Small intestine (tissue), 7 donors: ENCODE measurements at regions not wholly inside any gene's neighbourhood (a gene's known extent, or its start where the extent isn't known, plus 50 kb on each side); places are given as distances from the start of the nearest gene placed in this dataset.

Source experiments
- DNase-seq, 2 donors: peaks; one replicate each; pipeline versions ENCODE4 v3.0.0 to v3.0.0-alpha.2; 2013
- FAIRE-seq: peaks from 2 replicates; lab custom pipeline; 2012; peaks lifted over from hg19 to GRCh38; lab: Jason Lieb, UNC
- H3K27ac ChIP-seq, 3 donors: one replicate each; pipeline ENCODE4 v1.5.1; 2013; ENCODE audit warnings: low read length in 2 of 3, mild to moderate bottlenecking in 2 of 3, control low read depth in 1 of 3, inconsistent platforms in 1 of 3, low read depth in 1 of 3, moderate library complexity in 1 of 3
- H3K27me3 ChIP-seq, 3 donors: one replicate each; pipeline ENCODE4 v1.6.1; 2013; ENCODE audit warnings: low read length in 3 of 3, inconsistent platforms in 1 of 3; ENCODE audit not compliant: control insufficient read depth in 3 of 3, insufficient read depth in 3 of 3
- H3K36me3 ChIP-seq, 3 donors: one replicate each; pipeline ENCODE4 v1.6.1; 2013; ENCODE audit warnings: low read length in 3 of 3, inconsistent platforms in 1 of 3, low read depth in 1 of 3, mild to moderate bottlenecking in 1 of 3, moderate library complexity in 1 of 3; ENCODE audit not compliant: control insufficient read depth in 3 of 3, insufficient read depth in 2 of 3
- H3K4me1 ChIP-seq, 3 donors: one replicate each; pipeline ENCODE4 v1.6.1; 2013; ENCODE audit warnings: low read length in 2 of 3, inconsistent platforms in 1 of 3, low read depth in 1 of 3, mild to moderate bottlenecking in 1 of 3, moderate library complexity in 1 of 3; ENCODE audit not compliant: control insufficient read depth in 3 of 3, insufficient read depth in 2 of 3
- H3K4me3 ChIP-seq, 3 donors: one replicate each; pipeline ENCODE4 v1.5.1; 2013; ENCODE audit warnings: low read length in 3 of 3, control low read depth in 1 of 3, inconsistent platforms in 1 of 3, low read depth in 1 of 3, mild to moderate bottlenecking in 1 of 3, moderate library complexity in 1 of 3
- H3K9me3 ChIP-seq, 2 donors: one replicate each; pipeline ENCODE4 v1.6.1; 2013; ENCODE audit warnings: low read depth in 1 of 2, low read length in 1 of 2; ENCODE audit not compliant: control insufficient read depth in 2 of 2, insufficient read depth in 1 of 2
- WGBS, 3 donors: extraction: QIAGEN DNeasy Blood & Tissue Kit; methylation state at CpG; one replicate each; pipeline ENCODE4 v1.1.7; 2013; 5-methylcytosine and 5-hydroxymethylcytosine counted together
- donor health status: healthy with polysubstance abuse.
- donor health status: control.
- donor health status: control.
- donor health status: Bipolar disorder and iron deficiency.
- donor health status: healthy.

- H3K27me3 ChIP-seq = peaks cover 0 to 3% (median 0%) of the 10 kb centered on the region in 3 donors
- H3K36me3 ChIP-seq = no peaks in the 10 kb centered on the region
- no peaks in the 10 kb centered on the region for H3K4me1 ChIP-seq
- 39 to 58% (median 49%) methylated on average over 2 of the region's 2 CpGs for WGBS, 3 donors
- no peak overlapping the region for H3K27ac ChIP-seq
- no peak overlapping the region for H3K4me3 ChIP-seq
- no peaks in the 10 kb centered on the region for H3K9me3 ChIP-seq
- FAIRE-seq (no peak), DNase-seq (no peak)
Measured at GRCh38 chr20:22305381-22305780, 279.0 kb downstream of the FOXA2 start.

DNA sequence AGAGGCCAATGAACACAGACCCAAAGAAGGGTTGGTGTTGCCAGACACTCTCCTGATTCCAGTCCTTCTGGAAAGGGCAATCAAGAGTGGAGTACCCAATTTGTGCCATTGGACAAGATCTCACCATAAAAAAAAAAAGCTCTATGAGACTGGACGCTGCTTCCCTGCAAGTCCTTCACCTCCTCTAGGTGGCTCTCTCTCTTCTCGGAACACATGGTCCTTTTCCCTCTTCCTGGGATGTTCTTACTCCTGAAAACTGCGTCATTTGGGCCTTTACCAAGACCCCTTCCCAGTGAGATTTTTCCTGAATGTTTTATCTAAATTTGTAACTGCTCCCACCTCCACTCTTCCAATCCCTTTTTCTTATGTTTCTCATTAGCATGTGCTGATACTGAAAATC is 280.8 kb downstream of the FOXA2 start:
- H3K4me3 ChIP-seq = no peak overlapping the region
- WGBS, 3 donors = 32 to 52% (median 34%) methylated on average over 3 of the region's 3 CpGs
- peaks cover 0 to 3% (median 0%) of the 10 kb centered on the region in 3 donors for H3K27me3 ChIP-seq
- H3K27ac ChIP-seq = no peak overlapping the region
- H3K4me1 ChIP-seq = no peaks in the 10 kb centered on the region
- H3K9me3 ChIP-seq = no peaks in the 10 kb centered on the region
- no peak for DNase-seq
- no peak for FAIRE-seq
- H3K36me3 ChIP-seq = no peaks in the 10 kb centered on the region

DNA sequence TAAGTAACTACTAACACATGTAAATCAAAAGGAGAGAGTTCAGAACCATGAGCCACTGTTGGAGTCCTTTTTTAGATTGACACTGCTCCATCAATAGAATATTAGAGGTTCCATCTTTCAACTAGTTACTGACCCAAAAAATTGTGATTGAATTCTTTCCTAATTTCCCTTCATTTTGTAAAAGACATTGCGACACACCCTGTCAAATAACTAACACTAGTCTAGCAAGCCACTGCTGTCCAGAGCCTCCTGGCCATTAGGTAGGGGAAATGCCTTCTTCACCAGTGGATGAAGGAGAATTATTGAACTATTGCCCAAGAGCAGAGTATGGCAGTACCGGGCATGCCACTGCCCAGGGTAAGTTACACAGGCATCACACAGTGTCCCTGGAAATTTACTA is 282.3 kb downstream of the FOXA2 start:
- FAIRE-seq = no peak
- WGBS, 3 donors = 87 to 95% (median 90%) methylated on average over 2 of the region's 2 CpGs
- DNase-seq = no peak
- Histone ChIP-seq H3K4me3 (no peak overlapping the region), H3K36me3 (no peaks in the 10 kb centered on the region), H3K27ac (no peak overlapping the region), H3K9me3 (no peaks in the 10 kb centered on the region), H3K27me3 (peaks cover 0 to 3% (median 0%) of the 10 kb centered on the region in 3 donors), H3K4me1 (no peaks in the 10 kb centered on the region)

- Histone ChIP-seq H3K4me3 (no peak overlapping the region), H3K27ac (no peak overlapping the region), H3K9me3 (no peaks in the 10 kb centered on the region), H3K36me3 (no peaks in the 10 kb centered on the region), H3K4me1 (no peaks in the 10 kb centered on the region), H3K27me3 (no peaks in the 10 kb centered on the region)
- 43 to 68% (median 63%) methylated on average over 4 of the region's 4 CpGs for WGBS, 3 donors
- FAIRE-seq (no peak), DNase-seq (no peak)
Measured at GRCh38 chr20:22293886-22294285, 290.5 kb downstream of the FOXA2 start.

- no peak for FAIRE-seq
- no peak overlapping the region for H3K27ac ChIP-seq
- no peaks in the 10 kb centered on the region for H3K36me3 ChIP-seq
- no peaks in the 10 kb centered on the region for H3K9me3 ChIP-seq
- H3K27me3 ChIP-seq = no peaks in the 10 kb centered on the region
- H3K4me3 ChIP-seq = no peak overlapping the region
- WGBS, 3 donors = 71 to 74% (median 72%) methylated on average over 5 of the region's 5 CpGs
- no peaks in the 10 kb centered on the region for H3K4me1 ChIP-seq
- no peak for DNase-seq
Measured at GRCh38 chr20:22289442-22289841, 294.9 kb downstream of the FOXA2 start.

DNA sequence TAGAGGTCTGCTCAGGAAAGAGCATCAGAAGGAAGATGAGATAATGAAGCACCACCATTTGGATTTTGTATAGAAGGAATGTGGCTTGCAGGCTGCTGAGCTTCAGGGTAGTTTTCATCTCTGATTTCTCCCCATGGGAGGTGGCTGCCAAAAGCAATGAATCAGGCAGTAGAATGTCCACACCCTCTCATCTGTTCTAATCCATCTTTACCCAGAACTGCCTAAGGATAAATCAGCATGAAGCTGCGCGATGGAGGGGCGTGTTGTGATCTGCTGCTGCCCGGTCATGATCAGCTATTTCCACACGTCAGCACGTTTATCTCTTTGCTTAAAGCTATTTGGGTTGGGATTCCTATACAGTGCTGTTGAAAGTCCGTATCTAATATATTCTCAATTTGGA is 295.4 kb downstream of the FOXA2 start:
- 77 to 81% (median 78%) methylated on average over 7 of the region's 7 CpGs for WGBS, 3 donors
- Histone ChIP-seq H3K4me1 (no peaks in the 10 kb centered on the region), H3K4me3 (no peak overlapping the region), H3K27me3 (no peaks in the 10 kb centered on the region), H3K9me3 (no peaks in the 10 kb centered on the region), H3K27ac (no peak overlapping the region), H3K36me3 (no peaks in the 10 kb centered on the region)
- FAIRE-seq (no peak), DNase-seq (no peak)

DNA sequence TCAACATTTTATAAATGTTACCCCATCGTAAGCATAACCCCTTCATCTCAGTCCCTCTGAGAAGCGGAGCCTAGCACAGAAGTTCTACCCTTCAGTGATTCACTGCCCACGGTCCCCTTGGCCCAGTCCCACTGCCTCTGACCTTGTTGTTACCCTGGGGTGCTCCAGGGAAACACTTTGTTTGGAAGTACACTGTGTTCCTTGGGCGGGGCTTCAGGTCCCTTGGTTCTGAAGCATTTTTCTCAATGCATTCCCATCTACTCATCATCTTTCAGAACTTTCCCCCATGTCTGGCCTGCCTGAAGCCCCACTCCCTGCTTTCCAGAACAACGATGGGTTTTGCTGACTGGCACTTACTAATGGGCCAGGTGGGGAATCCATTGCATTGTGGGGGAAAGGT is 296.2 kb downstream of the FOXA2 start:
- Histone ChIP-seq H3K9me3 (no peaks in the 10 kb centered on the region), H3K4me1 (no peaks in the 10 kb centered on the region), H3K4me3 (no peak overlapping the region), H3K27ac (no peak overlapping the region), H3K27me3 (no peaks in the 10 kb centered on the region), H3K36me3 (no peaks in the 10 kb centered on the region)
- no peak for FAIRE-seq
- WGBS, 3 donors = 71 to 78% (median 73%) methylated on average over 5 of the region's 5 CpGs
- DNase-seq = no peak

DNA sequence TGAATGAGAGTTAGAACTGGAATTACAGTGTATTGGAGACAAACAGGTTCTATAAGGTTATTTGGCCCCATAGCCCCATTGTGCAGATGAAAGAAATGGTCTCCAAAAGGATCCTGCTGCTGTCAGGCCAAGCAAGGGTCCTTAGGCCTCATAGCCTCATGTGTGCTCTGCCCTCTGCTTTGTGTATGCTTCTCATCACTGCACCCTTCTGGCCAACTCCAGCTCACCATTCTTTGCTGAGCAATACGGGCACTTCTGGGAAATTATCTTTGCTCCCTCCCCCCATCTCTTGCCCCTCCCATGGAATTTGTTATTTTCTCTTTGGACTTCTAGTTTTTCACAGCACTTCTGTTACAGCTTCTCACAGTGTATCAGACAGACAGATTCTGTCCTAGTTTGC is 298.8 kb downstream of the FOXA2 start:
- H3K27me3 ChIP-seq = no peaks in the 10 kb centered on the region
- DNase-seq = no peak
- H3K27ac ChIP-seq = no peak overlapping the region
- WGBS, 3 donors = 7 to 26% (median 10%) methylated on average over 1 of the region's 1 CpG
- no peaks in the 10 kb centered on the region for H3K36me3 ChIP-seq
- FAIRE-seq = no peak
- H3K4me3 ChIP-seq = no peak overlapping the region
- H3K4me1 ChIP-seq = no peaks in the 10 kb centered on the region
- no peaks in the 10 kb centered on the region for H3K9me3 ChIP-seq

- Histone ChIP-seq H3K4me1 (no peaks in the 10 kb centered on the region), H3K27ac (no peak overlapping the region), H3K36me3 (no peaks in the 10 kb centered on the region), H3K27me3 (no peaks in the 10 kb centered on the region), H3K9me3 (no peaks in the 10 kb centered on the region), H3K4me3 (no peak overlapping the region)
- FAIRE-seq (no peak), DNase-seq (no peak)
- WGBS, 3 donors = 77 to 89% (median 80%) methylated on average over 3 of the region's 3 CpGs
Measured at GRCh38 chr20:22282696-22283095, 301.7 kb downstream of the FOXA2 start.
